Effector memory CD8-positive, alpha-beta T cell (primary cell): ENCODE measurements at regions not wholly inside any gene's neighbourhood (a gene's known extent, or its start where the extent isn't known, plus 50 kb on each side); places are given as distances from the start of the nearest gene placed in this dataset.

Source experiments
- ATAC-seq: fragments of 150-1000 bp; cut with Tn5 transposase; replicated peaks from 2 replicates; pipeline ENCODE4 v1.10.0; 2021; ENCODE audit warnings: mild to moderate bottlenecking, moderate library complexity
- DNase-seq, 3 experiments: peaks; one replicate each; pipeline ENCODE4 v3.0.0; 2021
- H3K27ac Mint-ChIP-seq, 2 donors: one replicate each; pipeline ENCODE4 v1.8.0; 2022; ENCODE audit warnings: mild to moderate bottlenecking in 2 of 2, mixed read lengths in 2 of 2, moderate library complexity in 2 of 2
- H3K27me3 Mint-ChIP-seq, 2 donors: one replicate each; pipeline ENCODE4 v1.8.0; 2022; ENCODE audit warnings: mixed read lengths in 2 of 2
- H3K36me3 Mint-ChIP-seq: one replicate; pipeline ENCODE4 v1.8.0; 2022; ENCODE audit warnings: mild to moderate bottlenecking, moderate library complexity, mixed read lengths; ENCODE audit not compliant: insufficient read depth
- H3K4me1 Mint-ChIP-seq, 2 donors: one replicate each; pipeline ENCODE4 v1.8.0; 2022; ENCODE audit warnings: low read depth in 2 of 2, mixed read lengths in 2 of 2
- H3K4me3 Mint-ChIP-seq, 2 donors: one replicate each; pipeline ENCODE4 v1.8.0; 2022; ENCODE audit warnings: mild to moderate bottlenecking in 2 of 2, mixed read lengths in 2 of 2, moderate library complexity in 2 of 2
- H3K9me3 Mint-ChIP-seq, 2 donors: one replicate each; pipeline ENCODE4 v1.8.0; 2022; ENCODE audit warnings: mixed read lengths in 2 of 2

DNA sequence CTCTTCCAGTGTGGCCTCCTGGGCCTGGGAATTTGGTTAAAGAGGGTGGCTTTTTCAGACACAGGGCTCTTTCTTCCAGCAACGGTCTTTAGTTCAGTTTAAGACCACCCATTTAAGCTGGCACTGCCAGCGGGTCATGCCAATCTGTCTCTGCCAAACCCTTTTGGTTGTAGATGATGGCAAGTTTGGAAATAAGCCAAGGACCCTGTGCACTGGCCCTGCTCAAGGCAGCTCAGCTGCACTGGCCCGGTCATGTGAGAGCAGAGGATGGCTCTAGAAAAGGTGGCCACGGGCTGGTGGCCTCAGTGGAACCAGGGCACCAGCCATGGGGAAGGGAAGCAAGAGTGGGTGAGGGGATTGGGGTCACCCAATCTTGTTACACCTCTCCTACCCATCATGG is 294.1 kb downstream of the GLRX3 start:
- ATAC-seq (no peak), DNase-seq (no peak)
- Mint-ChIP-seq H3K4me1 (no peaks in the 10 kb centered on the region), H3K36me3 (peaks cover 4% of the 10 kb centered on the region), H3K4me3 (no peak overlapping the region), H3K9me3 (peaks cover 6 to 24% of the 10 kb centered on the region in 2 donors), H3K27me3 (peaks cover 0 to 6% of the 10 kb centered on the region in 2 donors), H3K27ac (no peak overlapping the region)

DNA sequence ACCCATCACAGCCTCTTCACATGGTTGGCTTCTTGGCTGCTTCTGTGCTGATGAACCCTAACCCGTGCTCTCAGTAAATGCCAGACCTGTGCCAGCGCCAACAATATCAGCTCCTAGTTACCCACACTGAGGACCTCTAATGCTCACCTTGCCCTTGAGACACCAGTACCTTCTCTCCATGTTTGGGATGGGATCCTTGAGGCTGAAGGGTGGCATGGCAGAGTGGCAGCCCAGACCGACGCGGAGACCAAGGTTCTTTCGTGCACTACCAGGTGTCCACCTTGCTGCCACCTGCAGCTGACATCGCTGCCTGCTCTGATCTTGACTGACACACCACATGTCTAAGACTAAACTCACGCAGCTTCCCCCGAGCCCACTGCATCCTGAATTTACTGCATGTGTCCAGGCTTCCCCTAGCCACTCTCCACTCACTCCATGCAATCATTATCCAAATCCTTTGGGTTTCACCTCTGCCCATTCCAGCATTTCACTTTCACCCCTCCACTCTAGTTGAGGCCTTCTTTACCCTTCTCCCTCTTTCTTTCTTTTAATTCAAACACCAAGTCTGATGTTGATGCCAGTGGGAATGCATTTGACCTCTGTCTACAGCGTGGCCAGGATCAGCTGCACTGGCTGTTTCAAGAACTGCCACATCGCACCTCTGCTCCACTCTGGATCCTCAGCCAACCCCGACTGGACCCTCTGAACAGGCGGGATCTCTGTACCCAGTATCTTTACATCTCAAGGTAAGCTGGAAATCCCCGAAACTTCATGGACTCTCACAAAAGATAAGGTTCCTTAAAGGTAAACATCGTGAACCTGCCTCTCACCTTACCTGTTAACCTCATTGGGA is 294.9 kb downstream of the GLRX3 start:
- DNase-seq (no peak), ATAC-seq (no peak)
- Mint-ChIP-seq H3K36me3 (peaks cover 4% of the 10 kb centered on the region), H3K4me1 (no peaks in the 10 kb centered on the region), H3K4me3 (no peak overlapping the region), H3K9me3 (peaks cover 7 to 24% of the 10 kb centered on the region in 2 donors), H3K27me3 (peaks cover 0 to 6% of the 10 kb centered on the region in 2 donors), H3K27ac (no peak overlapping the region)

GRCh38 chr10:130432271-130432670 is 296.1 kb downstream of the GLRX3 start:
- Mint-ChIP-seq H3K27me3 (no peaks in the 10 kb centered on the region), H3K4me3 (no peak overlapping the region), H3K27ac (no peak overlapping the region), H3K36me3 (peaks cover under 1% of the 10 kb centered on the region), H3K4me1 (no peaks in the 10 kb centered on the region), H3K9me3 (peaks cover 12 to 23% of the 10 kb centered on the region in 2 donors)
- DNase-seq, result no peak
- ATAC-seq, result no peak

- peaks cover 12 to 27% of the 10 kb centered on the region in 2 donors for H3K9me3 Mint-ChIP-seq
- no peak overlapping the region for H3K4me3 Mint-ChIP-seq
- no peak for DNase-seq
- no peaks in the 10 kb centered on the region for H3K36me3 Mint-ChIP-seq
- H3K27ac Mint-ChIP-seq, result no peak overlapping the region
- H3K4me1 Mint-ChIP-seq, result no peaks in the 10 kb centered on the region
- no peak for ATAC-seq
- no peaks in the 10 kb centered on the region for H3K27me3 Mint-ChIP-seq
Observed at GRCh38 chr10:130432850-130433249, 296.7 kb downstream of the GLRX3 start.

DNA sequence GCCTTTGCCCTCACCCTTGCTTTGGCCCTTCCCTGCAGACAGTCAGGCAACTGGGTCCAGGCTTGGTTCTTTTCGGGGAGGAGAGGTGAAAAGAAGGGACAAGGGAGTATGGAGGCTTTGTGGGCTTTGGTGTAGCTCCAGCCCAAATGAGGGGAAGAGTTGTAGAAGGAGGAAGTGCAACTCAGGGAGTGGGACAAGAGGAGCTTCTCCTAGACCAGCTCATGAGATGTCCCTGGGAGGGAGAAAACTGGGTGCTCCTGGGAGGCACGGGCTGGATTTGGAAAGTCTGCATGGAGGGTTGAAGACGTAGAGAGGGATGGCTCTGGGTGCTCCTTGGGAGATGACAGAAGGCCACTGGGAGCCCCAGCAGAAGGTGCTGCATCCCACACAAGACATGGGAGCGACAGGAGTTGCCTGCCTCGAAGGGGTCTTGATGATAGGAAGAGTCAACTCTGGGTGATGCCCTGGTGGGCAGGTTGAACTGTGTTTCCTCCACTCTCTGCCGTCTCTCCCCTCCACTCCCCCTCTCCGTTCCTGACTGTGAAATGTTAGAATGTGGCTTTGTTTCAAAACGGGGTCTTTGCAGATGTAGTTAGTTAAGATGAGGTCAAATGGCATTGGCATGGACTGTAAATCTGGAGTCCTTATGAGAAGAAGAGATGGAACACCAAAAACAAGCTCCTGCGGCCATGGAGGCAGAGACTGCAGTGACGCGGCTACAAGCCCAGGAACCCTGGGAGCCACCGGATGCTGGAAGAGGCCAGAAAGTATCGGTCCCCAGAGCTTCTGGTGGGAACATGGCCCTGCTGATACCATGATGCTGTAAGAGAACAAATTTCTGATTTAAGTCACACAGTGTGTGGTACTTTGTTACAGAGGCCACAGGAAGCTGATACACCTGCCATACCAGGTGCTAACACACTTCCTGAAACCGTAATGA is 298.5 kb downstream of the GLRX3 start:
- Mint-ChIP-seq H3K27me3 (no peaks in the 10 kb centered on the region), H3K36me3 (no peaks in the 10 kb centered on the region), H3K27ac (no peak overlapping the region), H3K4me1 (no peaks in the 10 kb centered on the region), H3K4me3 (no peak overlapping the region), H3K9me3 (peaks cover 12 to 27% of the 10 kb centered on the region in 2 donors)
- ATAC-seq (no peak), DNase-seq (no peak)

DNA sequence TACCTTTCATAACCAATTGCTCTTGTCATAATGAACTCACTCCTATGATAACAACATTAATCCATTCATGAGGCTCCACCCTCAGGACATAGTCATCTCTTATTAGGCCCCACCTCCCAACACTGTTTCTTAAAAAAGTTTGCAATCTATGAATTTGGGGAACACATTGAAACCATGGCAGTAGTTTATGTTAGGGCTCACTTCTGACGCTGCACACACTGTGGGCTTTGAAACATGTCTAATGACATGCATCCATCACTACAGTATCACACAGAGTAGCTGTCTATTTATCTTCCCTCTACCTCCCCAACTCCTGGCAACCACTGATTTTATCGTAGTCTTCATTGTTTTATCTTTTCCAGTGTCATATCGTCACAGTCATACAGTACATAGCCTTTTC is 299.8 kb downstream of the GLRX3 start:
- Mint-ChIP-seq H3K36me3 (no peaks in the 10 kb centered on the region), H3K27ac (no peak overlapping the region), H3K9me3 (peaks cover 13 to 25% of the 10 kb centered on the region in 2 donors), H3K4me3 (no peak overlapping the region), H3K27me3 (no peaks in the 10 kb centered on the region), H3K4me1 (no peaks in the 10 kb centered on the region)
- ATAC-seq (no peak), DNase-seq (no peak)

GRCh38 chr10:130438861-130439260 is 302.7 kb downstream of the GLRX3 start:
- Mint-ChIP-seq H3K4me1 (no peaks in the 10 kb centered on the region), H3K4me3 (no peak overlapping the region), H3K27ac (no peak overlapping the region), H3K9me3 (peaks cover 10 to 12% of the 10 kb centered on the region in 2 donors), H3K36me3 (no peaks in the 10 kb centered on the region), H3K27me3 (no peaks in the 10 kb centered on the region)
- ATAC-seq (no peak), DNase-seq (no peak)

DNA sequence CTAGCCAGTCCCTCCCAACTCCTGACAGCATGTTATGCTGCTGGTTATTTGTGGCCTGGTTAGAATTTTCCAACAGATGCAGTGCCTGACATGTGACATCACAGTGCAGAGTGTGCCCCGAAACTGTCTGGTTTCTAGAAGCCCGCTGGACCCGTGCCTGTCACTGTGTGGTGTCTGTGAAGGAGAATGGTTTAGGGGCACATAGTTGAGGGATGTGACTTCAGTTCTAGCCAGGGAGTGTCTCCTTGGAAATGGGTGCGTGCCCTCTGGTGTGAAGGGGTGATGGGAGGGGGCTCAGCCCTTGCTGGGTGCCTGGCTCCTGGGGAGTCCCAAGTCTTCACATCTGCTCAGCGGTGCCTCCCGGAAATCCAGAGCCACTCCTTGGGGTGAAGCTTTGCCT is 303.6 kb downstream of the GLRX3 start:
- DNase-seq (no peak), ATAC-seq (no peak)
- peaks cover 7 to 12% of the 10 kb centered on the region in 2 donors for H3K9me3 Mint-ChIP-seq
- no peak overlapping the region for H3K4me3 Mint-ChIP-seq
- H3K4me1 Mint-ChIP-seq, result no peaks in the 10 kb centered on the region
- H3K27me3 Mint-ChIP-seq, result no peaks in the 10 kb centered on the region
- H3K27ac Mint-ChIP-seq, result no peak overlapping the region
- H3K36me3 Mint-ChIP-seq, result no peaks in the 10 kb centered on the region

GRCh38 chr10:130440494-130440893 is 304.3 kb downstream of the GLRX3 start:
- ATAC-seq, result no peak
- Mint-ChIP-seq H3K27me3 (no peaks in the 10 kb centered on the region), H3K36me3 (no peaks in the 10 kb centered on the region), H3K9me3 (peaks cover 7 to 12% of the 10 kb centered on the region in 2 donors), H3K4me1 (no peaks in the 10 kb centered on the region), H3K27ac (no peak overlapping the region), H3K4me3 (no peak overlapping the region)
- DNase-seq, result no peak

DNA sequence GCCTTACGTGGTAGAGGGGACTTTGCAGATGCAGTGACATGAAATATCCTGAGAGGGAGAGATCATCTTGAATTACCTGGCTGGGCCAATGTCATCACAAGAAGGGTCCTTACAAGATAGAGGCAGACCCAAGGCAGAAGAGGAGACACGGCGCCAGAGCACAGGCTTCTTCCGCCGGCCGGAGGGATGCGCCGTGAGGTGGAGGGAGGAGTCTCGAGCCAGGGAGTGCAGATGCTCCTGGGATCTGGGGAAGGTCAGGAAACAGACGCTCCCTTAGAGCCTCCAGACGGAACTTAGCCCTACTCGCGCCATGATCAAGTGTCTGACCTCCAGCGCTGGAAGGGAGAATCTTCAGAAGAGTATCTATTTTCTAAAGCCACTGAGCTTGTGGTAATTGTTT is 304.8 kb downstream of the GLRX3 start:
- Mint-ChIP-seq H3K27me3 (no peaks in the 10 kb centered on the region), H3K36me3 (no peaks in the 10 kb centered on the region), H3K4me3 (no peak overlapping the region), H3K4me1 (no peaks in the 10 kb centered on the region), H3K9me3 (peaks cover 7 to 12% of the 10 kb centered on the region in 2 donors), H3K27ac (no peak overlapping the region)
- DNase-seq (no peak), ATAC-seq (no peak)

- H3K27me3 Mint-ChIP-seq, result no peaks in the 10 kb centered on the region
Observed at GRCh38 chr10:130443066-130443465, 306.9 kb downstream of the GLRX3 start.

GRCh38 chr10:130453036-130453720 is 317.0 kb downstream of the GLRX3 start:
- H3K9me3 Mint-ChIP-seq, result peaks cover 5 to 10% of the 10 kb centered on the region in 2 donors

More at GRCh38 chr10:130443066-130443465, 306.9 kb downstream of the GLRX3 start:
- H3K4me1 Mint-ChIP-seq, result no peaks in the 10 kb centered on the region
- no peak overlapping the region for H3K4me3 Mint-ChIP-seq
- H3K36me3 Mint-ChIP-seq, result no peaks in the 10 kb centered on the region
- ATAC-seq, result no peak
- no peak overlapping the region for H3K27ac Mint-ChIP-seq
- no peak for DNase-seq
- H3K9me3 Mint-ChIP-seq, result peaks cover 0 to 2% of the 10 kb centered on the region in 2 donors

More at GRCh38 chr10:130453036-130453720, 317.0 kb downstream of the GLRX3 start:
- H3K36me3 Mint-ChIP-seq, result no peaks in the 10 kb centered on the region
- H3K27ac Mint-ChIP-seq, result no peak overlapping the region
- ATAC-seq (no peak), DNase-seq (no peak)
- peaks cover 4 to 10% of the 10 kb centered on the region in 2 donors for H3K27me3 Mint-ChIP-seq
- no peaks in the 10 kb centered on the region for H3K4me1 Mint-ChIP-seq
- H3K4me3 Mint-ChIP-seq, result no peak overlapping the region
